NOMO-1 (cell line): ENCODE measurements at regions not wholly inside any gene's neighbourhood (a gene's known extent, or its start where the extent isn't known, plus 50 kb on each side); places are given as distances from the start of the nearest gene placed in this dataset.
A peak's percentile ranks its signal among the peaks of the same experiment; 100 is the strongest.
"Not testable (repeated sequence)": the region's sequence is repeated elsewhere in the genome, so short reads cannot be mapped to it uniquely, and the experiment has no call there.

Source experiments
- DNase-seq, 2 experiments: peaks; one replicate each; lab custom pipeline; 2025; ENCODE audit not compliant: unreplicated experiment in 2 of 2; lab: John Stamatoyannopoulos, UW

- DNase-seq = no peak
Measured at GRCh38 chr17:27200476-27200875, 93.4 kb upstream of the WSB1 start.

GRCh38 chr17:27203241-27203640 lies 90.7 kb upstream of the WSB1 start:
- no peak for DNase-seq

DNA sequence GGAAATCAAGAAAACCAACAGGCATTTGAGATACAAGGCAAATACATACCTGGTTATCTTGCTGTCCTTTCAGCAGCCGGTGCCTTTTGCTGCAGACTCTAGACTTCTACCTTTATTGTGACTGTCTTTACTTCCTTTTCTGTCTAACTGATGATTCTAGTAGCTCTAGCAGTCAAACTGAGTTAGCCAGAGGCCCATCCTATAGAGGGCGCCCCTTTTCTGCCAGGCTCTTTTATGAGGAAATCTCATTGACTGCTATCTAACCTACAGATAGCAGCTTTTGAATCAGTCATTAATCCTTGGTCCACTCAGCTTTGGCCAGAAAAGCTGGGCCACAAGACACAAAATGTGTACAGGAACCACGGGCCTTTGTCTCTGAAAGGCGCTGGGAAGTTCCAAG lies 87.5 kb upstream of the WSB1 start:
- DNase-seq = peak; percentile 45 to 64

GRCh38 chr17:27207073-27207513 lies 86.8 kb upstream of the WSB1 start:
- DNase-seq = peak; percentile 49 to 91

DNA sequence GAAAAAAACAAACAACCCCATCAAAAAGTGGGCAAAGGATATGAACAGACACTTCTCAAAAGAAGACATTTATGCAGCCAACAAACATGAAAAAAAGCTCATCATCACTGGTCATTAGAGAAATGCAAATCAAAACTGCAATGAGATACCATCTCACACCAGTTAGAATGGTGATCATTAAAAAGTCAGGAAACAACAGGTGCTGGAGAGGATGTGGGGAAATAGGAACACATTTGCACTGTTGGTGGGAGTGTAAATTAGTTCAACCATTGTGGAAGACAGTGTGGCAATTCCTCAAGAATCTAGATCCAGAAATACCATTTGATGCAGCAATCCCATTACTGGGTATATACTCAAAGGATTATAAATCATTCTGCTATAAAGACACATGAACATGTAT lies 85.5 kb upstream of the WSB1 start:
- not testable (repeated sequence) for DNase-seq

DNA sequence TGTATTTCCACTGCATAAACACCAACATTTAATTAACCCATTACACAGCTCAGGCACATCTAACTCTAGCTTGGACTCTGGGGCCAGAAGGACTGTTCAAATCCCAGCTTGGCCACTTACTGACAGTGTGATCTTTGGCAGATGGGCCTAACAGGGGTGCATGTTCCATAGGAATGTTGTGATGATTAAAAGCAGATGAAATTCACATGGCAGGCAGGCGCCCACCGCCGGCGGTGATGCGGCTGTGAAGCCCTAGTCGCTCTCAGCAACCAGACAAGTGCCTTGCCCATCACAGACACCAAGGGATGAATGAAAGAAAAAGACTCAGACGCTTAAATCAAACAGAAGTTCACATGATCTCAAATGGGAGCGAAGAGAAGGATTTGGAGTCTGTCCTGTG lies 84.6 kb upstream of the WSB1 start:
- no peak for DNase-seq

- not testable (repeated sequence) for DNase-seq
Measured at GRCh38 chr17:27210809-27211208, 83.1 kb upstream of the WSB1 start.

- peak; percentile 53 to 77 for DNase-seq
Measured at GRCh38 chr17:27216836-27217235, 77.1 kb upstream of the WSB1 start.

DNA sequence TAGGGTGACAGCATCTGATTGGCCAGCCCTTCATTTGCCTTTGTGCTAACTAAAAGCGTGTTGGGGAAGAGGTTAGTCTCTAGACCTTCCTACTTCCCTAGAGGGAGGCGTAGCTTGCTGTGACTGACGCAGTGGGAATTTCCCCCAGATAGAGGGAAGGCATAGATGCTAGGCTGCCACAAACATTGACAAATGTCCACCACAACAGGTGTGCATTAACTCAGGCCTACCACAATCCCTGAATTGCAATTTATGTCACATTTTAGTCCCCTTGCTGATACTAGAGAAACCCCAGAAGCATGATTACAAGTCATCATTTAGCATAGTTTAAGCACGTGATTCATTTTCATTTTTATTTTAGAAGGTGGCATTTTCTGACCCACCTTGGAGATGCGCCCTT lies 76.3 kb upstream of the WSB1 start:
- DNase-seq = no peak

- no peak for DNase-seq
Measured at GRCh38 chr17:27218041-27218440, 75.9 kb upstream of the WSB1 start.

GRCh38 chr17:27218719-27219488 lies 75.0 kb upstream of the WSB1 start:
- DNase-seq = peak in 1 of 2 experiments; percentile 19

- DNase-seq = no peak
Measured at GRCh38 chr17:27222515-27222914, 71.4 kb upstream of the WSB1 start.

DNA sequence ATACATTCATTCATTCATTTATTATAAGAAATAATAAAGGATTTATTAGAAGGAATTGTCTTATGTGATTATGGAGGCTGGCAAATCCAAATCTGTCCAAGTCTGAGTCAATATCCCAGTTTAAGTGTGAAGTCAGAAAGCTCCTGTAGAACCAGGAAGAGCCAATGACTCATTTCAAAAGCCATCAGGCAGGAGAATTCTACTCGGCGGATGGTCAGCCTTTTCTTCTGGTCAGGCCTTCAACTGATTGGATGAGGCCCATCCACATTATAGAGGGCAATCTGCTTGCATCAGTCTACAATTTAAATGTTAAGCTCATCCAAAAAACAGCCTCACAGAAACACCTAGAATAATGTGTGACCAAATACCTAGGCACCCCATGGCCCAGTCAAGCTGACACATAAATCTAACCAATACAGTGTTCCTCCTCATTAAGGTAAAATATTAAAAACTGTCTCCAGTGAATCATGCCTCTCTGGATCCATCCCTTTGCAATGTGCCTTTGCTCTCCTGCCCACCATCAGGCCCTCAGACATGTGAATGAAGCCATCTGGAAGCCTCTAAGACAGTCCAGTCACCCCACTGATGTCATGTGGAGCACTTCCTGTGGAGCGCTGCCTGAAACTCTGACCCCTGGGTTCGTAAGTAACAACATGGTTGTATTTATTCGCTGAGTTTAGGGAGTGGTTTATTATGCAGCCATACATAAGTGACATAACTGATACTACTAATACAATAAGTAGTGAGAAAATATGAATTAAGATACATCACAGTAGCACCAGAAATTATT lies 69.2 kb upstream of the WSB1 start:
- no peak for DNase-seq

DNA sequence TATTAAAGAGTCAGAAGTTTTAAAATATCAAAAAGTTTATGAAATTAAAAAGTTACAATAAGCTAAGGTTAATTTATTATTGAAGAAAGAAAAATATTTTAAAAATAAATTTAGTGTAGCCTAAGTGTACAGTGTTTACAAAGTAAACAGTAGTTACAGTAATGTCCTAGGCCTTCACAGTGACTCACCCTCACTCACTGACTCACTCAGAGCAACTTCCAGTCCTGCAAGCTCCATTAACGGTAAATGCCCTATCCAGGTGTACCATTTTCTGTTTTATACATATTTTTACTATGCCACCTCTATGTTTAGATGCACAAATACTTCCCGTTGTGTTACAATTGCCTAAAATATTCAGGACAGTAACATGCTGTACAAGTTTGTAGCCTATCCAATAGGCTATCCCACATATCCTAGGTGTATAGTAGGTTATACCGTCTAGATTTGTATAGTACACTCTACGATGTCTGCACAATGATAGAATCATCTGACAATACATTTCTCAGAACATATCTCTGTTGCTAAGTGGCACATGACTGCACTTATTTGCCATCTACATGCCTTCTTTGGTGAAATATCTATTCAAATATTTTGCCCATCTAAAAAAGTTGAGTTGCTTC lies 67.2 kb upstream of the WSB1 start:
- DNase-seq = no peak

DNA sequence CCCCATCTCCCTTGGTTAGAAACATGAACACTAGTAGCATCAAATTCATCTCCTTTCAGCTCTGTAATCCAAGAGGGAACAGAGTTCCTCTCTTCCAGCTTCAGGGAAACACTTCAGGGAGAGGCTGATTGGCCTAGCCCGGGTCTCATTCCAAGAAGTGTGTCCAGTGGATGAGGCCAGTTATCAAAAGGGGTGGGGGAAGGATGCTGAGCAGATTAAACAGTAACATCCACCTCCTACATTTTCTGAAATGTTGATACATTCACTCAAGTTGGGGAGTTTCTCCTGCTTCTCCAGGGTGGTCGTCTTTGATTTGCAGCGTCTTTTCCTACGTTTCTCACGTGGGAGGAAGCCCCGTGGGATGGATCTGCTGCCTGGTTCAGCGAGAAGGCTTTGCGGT lies 62.9 kb upstream of the WSB1 start:
- DNase-seq = no peak

GRCh38 chr17:27232328-27232727 lies 61.6 kb upstream of the WSB1 start:
- no peak for DNase-seq

- no peak for DNase-seq
Measured at GRCh38 chr17:27233059-27233458, 60.9 kb upstream of the WSB1 start.

DNA sequence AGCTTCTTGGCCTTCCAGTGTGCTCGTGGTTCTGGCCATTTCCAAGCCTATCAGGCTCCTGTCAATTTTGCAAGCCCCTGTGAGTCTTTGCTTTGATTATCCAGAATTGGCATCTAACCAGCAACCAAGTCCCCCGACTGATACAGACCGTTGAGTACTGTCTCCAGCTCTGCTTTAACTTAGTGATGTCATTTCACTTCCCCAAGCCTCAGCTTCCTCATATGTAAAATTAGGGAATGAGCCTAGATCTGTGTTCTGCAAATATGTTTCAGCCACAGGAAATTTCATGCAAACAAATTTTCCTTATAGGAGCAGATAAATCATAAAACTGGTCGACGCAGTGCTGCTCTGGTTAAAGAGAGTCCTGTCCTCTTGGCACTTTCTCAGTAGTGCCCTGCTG lies 60.1 kb upstream of the WSB1 start:
- DNase-seq = peak in 1 of 2 experiments; percentile 28

DNA sequence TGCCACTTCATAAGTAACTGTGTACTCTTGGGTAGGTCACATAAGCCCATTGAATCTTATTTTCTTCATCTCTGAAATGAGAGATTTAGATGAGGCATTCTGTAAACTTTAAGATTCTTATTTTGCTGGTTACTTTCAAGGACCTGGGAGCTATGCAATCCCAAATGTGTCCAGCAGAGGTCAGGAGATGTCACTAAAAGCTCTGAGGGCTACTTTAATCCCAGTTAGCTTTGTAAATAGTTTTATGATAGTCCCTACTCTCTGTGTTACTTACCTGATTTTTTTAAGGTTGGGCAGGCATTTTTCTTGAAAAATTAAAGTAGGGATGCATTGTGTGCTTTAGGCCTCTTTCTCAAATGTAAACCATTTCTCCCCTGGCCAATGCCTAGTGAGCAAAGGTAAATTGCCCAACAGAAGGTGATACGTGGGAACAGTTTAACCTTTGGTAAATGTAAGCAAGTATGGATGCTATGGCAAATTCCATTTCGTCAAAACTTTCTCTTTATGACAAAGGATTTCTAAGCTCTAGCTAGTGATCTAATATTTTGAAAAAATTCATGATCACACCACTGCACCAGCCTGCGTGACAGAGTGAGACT lies 57.1 kb upstream of the WSB1 start:
- peak; percentile 47 to 58 for DNase-seq

GRCh38 chr17:27237890-27238289 lies 56.0 kb upstream of the WSB1 start:
- no peak for DNase-seq

DNA sequence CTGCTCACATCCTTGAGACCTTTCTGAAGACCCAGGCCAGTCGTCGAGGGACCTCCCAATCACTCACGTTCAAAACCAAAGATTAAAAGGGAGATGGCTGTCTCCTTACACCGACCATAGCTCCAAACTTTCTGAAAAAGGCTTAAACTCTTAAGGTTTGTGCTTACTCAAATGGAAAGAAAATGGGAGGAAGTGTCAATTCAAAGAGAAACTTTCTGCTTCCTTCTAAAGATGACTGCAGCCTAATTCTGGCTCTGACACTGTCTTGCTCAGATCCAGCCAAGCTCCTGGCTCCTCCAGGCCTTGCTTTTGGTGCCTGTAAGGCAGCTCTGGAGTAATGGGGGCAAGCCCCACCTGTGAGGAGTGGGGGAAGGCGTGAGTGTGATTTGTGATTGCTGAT lies 54.9 kb upstream of the WSB1 start:
- DNase-seq = peak in 1 of 2 experiments; percentile 32
